Neural progenitor cell (in vitro differentiated cells): ENCODE measurements at regions not wholly inside any gene's neighbourhood (a gene's known extent, or its start where the extent isn't known, plus 50 kb on each side); places are given as distances from the start of the nearest gene placed in this dataset.

Experiments used
- CTCF ChIP-seq: fragments of 200-600 bp; sonication (generic); IDR thresholded peaks from 2 replicates; pipeline ENCODE4 v1.5.1; 2017; ENCODE audit warnings: antibody characterized with exemption, mild to moderate bottlenecking
- EZH2 ChIP-seq: fragments of 200-600 bp; sonication (generic); IDR thresholded peaks from 2 replicates; pipeline ENCODE4 v1.6.1; 2017; ENCODE audit warnings: antibody characterized with exemption, mild to moderate bottlenecking, moderate library complexity
- EZH2phosphoT487 ChIP-seq: fragments of 200-600 bp; sonication (generic); IDR thresholded peaks from 2 replicates; pipeline ENCODE4 v1.6.1; 2017; ENCODE audit warnings: antibody characterized with exemption

- TF ChIP-seq CTCF (no peak), EZH2 (no peak), EZH2phosphoT487 (no peak)
Measured at GRCh38 chr5:176144508-176144907, 93.7 kb upstream of the SIMC1 start.
